Lower leg skin (tissue), 3 donors: ENCODE measurements at regions not wholly inside any gene's neighbourhood (a gene's known extent, or its start where the extent isn't known, plus 50 kb on each side); places are given as distances from the start of the nearest gene placed in this dataset.

ENCODE experiments used
- CTCF ChIP-seq, 3 donors: fragments of 450-650 bp; IDR thresholded peaks; one replicate each; pipeline ENCODE4 v1.5.1; 2016; ENCODE audit warnings: antibody characterized with exemption in 3 of 3, mild to moderate bottlenecking in 3 of 3, moderate library complexity in 2 of 3
- POLR2A ChIP-seq, 2 donors: fragments of 450-650 bp; IDR thresholded peaks; one replicate each; pipeline ENCODE4 v1.6.1; 2016 to 2017; ENCODE audit warnings: antibody characterized with exemption in 2 of 2, mild to moderate bottlenecking in 1 of 2, moderate library complexity in 1 of 2

GRCh38 chr10:4649886-4650508, 176.0 kb upstream of the AKR1E2 start:
- TF ChIP-seq POLR2A (IDR thresholded peaks at IDR 0.05) (no peak), CTCF (IDR thresholded peaks at IDR 0.05) (no peak)
